SK-N-SH (cell line): ENCODE measurements at regions not wholly inside any gene's neighbourhood (a gene's known extent, or its start where the extent isn't known, plus 50 kb on each side); places are given as distances from the start of the nearest gene placed in this dataset.

Experiments used
- CTCF ChIA-PET: fragments of 300-600, 350-600 bp; formaldehyde crosslinking; extraction: SDS; loops from one replicate; lab custom pipeline; 2021; lab: Yijun Ruan, JAX
- POLR2A ChIA-PET: fragments of 350-600 bp; sonication (Branson Sonifier 250); formaldehyde crosslinking; extraction: SDS; loops from one replicate; lab custom pipeline; 2020; ENCODE audit warnings: antibody characterized with exemption, inconsistent platforms; lab: Yijun Ruan, JAX
- DNase-seq: peaks from one replicate; pipeline ENCODE4 v3.0.0; 2012
- H2AFZ ChIP-seq: fragments of 200-600 bp; sonication (generic); 2 replicates; pipeline ENCODE4 v1.8.1; 2016; ENCODE audit warnings: antibody characterized with exemption, mild to moderate bottlenecking, low read depth
- H3F3A ChIP-seq: fragments of 200-600 bp; sonication (generic); replicated peaks from 2 replicates; pipeline ENCODE3; 2016; ENCODE audit warnings: antibody characterized with exemption, mild to moderate bottlenecking; ENCODE audit not compliant: insufficient read depth
- H3K27ac ChIP-seq, 2 experiments: fragments of 200-500 bp in 1 of 2; fragments of 200-600 bp in 1 of 2; sonication (Bioruptor generic) in 1 of 2; sonication (generic), shearing (Covaris generic) in 1 of 2; 2 replicates each; pipeline versions ENCODE4 v1.5.1 to v1.6.1; 2014 to 2016; ENCODE audit warnings: low read depth in 2 of 2, inconsistent platforms in 1 of 2, low read length in 1 of 2, mild to moderate bottlenecking in 1 of 2, mixed read lengths in 1 of 2
- H3K27me3 ChIP-seq: fragments of 200-600 bp; sonication (generic), shearing (Covaris generic); 2 replicates; pipeline ENCODE4 v1.6.1; 2016; ENCODE audit warnings: mixed run types; ENCODE audit not compliant: insufficient read depth
- H3K36me3 ChIP-seq, 2 experiments: fragments of 200-500 bp in 1 of 2; fragments of 200-600 bp in 1 of 2; sonication (Bioruptor generic) in 1 of 2; sonication (generic) in 1 of 2; replicated peaks in 1 of 2; 2 replicates each; pipeline versions ENCODE3 to v1.5.1; 2014 to 2016; ENCODE audit warnings: low read length in 1 of 2, mild to moderate bottlenecking in 1 of 2; ENCODE audit not compliant: insufficient read depth in 2 of 2, control insufficient read depth in 1 of 2
- H3K4me1 ChIP-seq, 2 experiments: fragments of 200-500 bp in 1 of 2; fragments of 200-600 bp in 1 of 2; sonication (Bioruptor generic) in 1 of 2; sonication (generic), shearing (Covaris generic) in 1 of 2; 2 replicates each; pipeline versions ENCODE4 v1.5.1 to v1.6.1; 2014 to 2016; ENCODE audit warnings: low read depth in 1 of 2, low read length in 1 of 2, mixed run types in 1 of 2; ENCODE audit not compliant: insufficient read depth in 2 of 2, control insufficient read depth in 1 of 2
- H3K4me2 ChIP-seq: fragments of 200-600 bp; sonication (generic), shearing (Covaris generic); 2 replicates; pipeline ENCODE4 v1.6.1; 2017; ENCODE audit warnings: mixed run types
- H3K4me3 ChIP-seq, 2 experiments: fragments of 200-500 bp in 1 of 2; fragments of 200-600 bp in 1 of 2; sonication (Bioruptor generic) in 1 of 2; sonication (generic), shearing (Covaris generic) in 1 of 2; 2 replicates each; pipeline versions ENCODE4 v1.5.1 to v1.8.1; 2014 to 2016; ENCODE audit warnings: low read depth in 2 of 2, inconsistent platforms in 1 of 2, low read length in 1 of 2, mild to moderate bottlenecking in 1 of 2, mixed read lengths in 1 of 2, moderate library complexity in 1 of 2
- H3K79me2 ChIP-seq: fragments of 200-600 bp; sonication (generic); 2 replicates; pipeline ENCODE4 v1.8.1; 2017; ENCODE audit warnings: mild to moderate bottlenecking; ENCODE audit not compliant: insufficient read depth
- H3K9ac ChIP-seq: fragments of 200-600 bp; sonication (generic); 2 replicates; pipeline ENCODE4 v1.6.1; 2017; ENCODE audit warnings: mixed run types
- H3K9me2 ChIP-seq: fragments of 200-600 bp; sonication (generic); 2 replicates; pipeline ENCODE4 v1.6.1; 2017; ENCODE audit warnings: mixed run types
- H3K9me3 ChIP-seq: fragments of 200-600 bp; sonication (generic); 2 replicates; pipeline ENCODE4 v1.6.1; 2017; ENCODE audit warnings: mixed run types, mild to moderate bottlenecking, moderate library complexity
- H4K20me1 ChIP-seq: fragments of 200-600 bp; sonication (generic); 2 replicates; pipeline ENCODE4 v1.6.1; 2017; ENCODE audit warnings: mild to moderate bottlenecking, mixed run types; ENCODE audit not compliant: insufficient read depth
- EP300 ChIP-seq, 2 experiments: IDR thresholded peaks; 2 replicates each; pipeline versions ENCODE4 v1.4.0 to v1.6.1; 2012; ENCODE audit warnings: borderline replicate concordance in 1 of 2, low read depth in 1 of 2, low read length in 1 of 2
- FOSL2 ChIP-seq: IDR thresholded peaks from 2 replicates; pipeline ENCODE4 v1.4.0; 2012; ENCODE audit warnings: low read depth, mild to moderate bottlenecking, moderate library complexity, borderline replicate concordance
- JUND ChIP-seq: IDR thresholded peaks from 2 replicates; pipeline ENCODE4 v1.4.0; 2012
- MEF2A ChIP-seq: IDR thresholded peaks from 2 replicates; pipeline ENCODE4 v1.4.0; 2012; ENCODE audit warnings: low read depth, borderline replicate concordance
- NFIC ChIP-seq: IDR thresholded peaks from 2 replicates; pipeline ENCODE4 v1.4.0; 2012; ENCODE audit warnings: borderline replicate concordance
- NRF1 ChIP-seq: IDR thresholded peaks from 2 replicates; pipeline ENCODE4 v1.6.1; 2012; ENCODE audit warnings: low read depth, mild to moderate bottlenecking, low read length
- PBX3 ChIP-seq: IDR thresholded peaks from 2 replicates; pipeline ENCODE4; 2012
- POLR2AphosphoS5 ChIP-seq: IDR thresholded peaks from 2 replicates; pipeline ENCODE4 v1.6.1; 2012; ENCODE audit warnings: low read depth, low read length
- REST ChIP-seq: IDR thresholded peaks from 2 replicates; pipeline ENCODE4 v1.6.1; 2012; ENCODE audit warnings: mild to moderate bottlenecking, low read depth, low read length, moderate library complexity
- RXRA ChIP-seq: IDR thresholded peaks from 2 replicates; pipeline ENCODE4 v1.4.0; 2012; ENCODE audit warnings: low read depth, mild to moderate bottlenecking, borderline replicate concordance
- SMC3 ChIP-seq: IDR thresholded peaks from 2 replicates; pipeline ENCODE4 v1.6.1; 2012; ENCODE audit warnings: low read depth, low read length, improper control_type of control experiment
- TCF12 ChIP-seq: IDR thresholded peaks from 2 replicates; pipeline ENCODE4 v1.4.0; 2012
- TEAD4 ChIP-seq: IDR thresholded peaks from 2 replicates; pipeline ENCODE4 v1.4.0; 2012; ENCODE audit warnings: mild to moderate bottlenecking, borderline replicate concordance; ENCODE audit not compliant: insufficient read depth
- TF ChIP-seq, protein P1 (sequence below): IDR thresholded peaks from 2 replicates; pipeline ENCODE4 v1.4.0; 2012; ENCODE audit warnings: low read depth, borderline replicate concordance

- CTCF ChIA-PET: interaction anchor here (0.7 kb wide), 1 partner anchor 54 kb away, joined by 3 read pairs; no protein-coding TSS in a partner anchor
- Histone ChIP-seq H2AFZ (no peak overlapping the region), H3F3A (peaks cover 9% of the 10 kb centered on the region)
These were observed 72.8 kb upstream of the MC4R start for GRCh38 chr18:60445341-60445740.

More at GRCh38 chr18:60445341-60445740, 72.8 kb upstream of the MC4R start:
- no peaks in the 10 kb centered on the region for H3K36me3 ChIP-seq
- no peak for DNase-seq
- H3K27ac ChIP-seq: no peak overlapping the region
- H3K27me3 ChIP-seq: no peaks in the 10 kb centered on the region
- H3K9ac ChIP-seq: no peak overlapping the region
- TF ChIP-seq, protein P1, sequence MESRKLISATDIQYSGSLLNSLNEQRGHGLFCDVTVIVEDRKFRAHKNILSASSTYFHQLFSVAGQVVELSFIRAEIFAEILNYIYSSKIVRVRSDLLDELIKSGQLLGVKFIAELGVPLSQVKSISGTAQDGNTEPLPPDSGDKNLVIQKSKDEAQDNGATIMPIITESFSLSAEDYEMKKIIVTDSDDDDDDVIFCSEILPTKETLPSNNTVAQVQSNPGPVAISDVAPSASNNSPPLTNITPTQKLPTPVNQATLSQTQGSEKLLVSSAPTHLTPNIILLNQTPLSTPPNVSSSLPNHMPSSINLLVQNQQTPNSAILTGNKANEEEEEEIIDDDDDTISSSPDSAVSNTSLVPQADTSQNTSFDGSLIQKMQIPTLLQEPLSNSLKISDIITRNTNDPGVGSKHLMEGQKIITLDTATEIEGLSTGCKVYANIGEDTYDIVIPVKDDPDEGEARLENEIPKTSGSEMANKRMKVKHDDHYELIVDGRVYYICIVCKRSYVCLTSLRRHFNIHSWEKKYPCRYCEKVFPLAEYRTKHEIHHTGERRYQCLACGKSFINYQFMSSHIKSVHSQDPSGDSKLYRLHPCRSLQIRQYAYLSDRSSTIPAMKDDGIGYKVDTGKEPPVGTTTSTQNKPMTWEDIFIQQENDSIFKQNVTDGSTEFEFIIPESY: 0 out of 2 replicates have a peak, but pooled peaks have one; percentile 23
- no peak for TF ChIP-seq SMC3
- TF ChIP-seq NFIC: peak; percentile 49; the same call in 1 of the 2 replicates
- TF ChIP-seq TCF12: peak; percentile 68
- 0 out of 2 replicates have a peak, but pooled peaks have one; percentile 12 for TF ChIP-seq MEF2A
- peak; percentile 60; the same call in 1 of the 2 replicates for TF ChIP-seq FOSL2
- no peak for TF ChIP-seq POLR2AphosphoS5
- TF ChIP-seq REST: no peak
- TF ChIP-seq NRF1: no peak
- 0 out of 2 replicates have a peak, but pooled peaks have one; percentile 11 for TF ChIP-seq RXRA
- TF ChIP-seq TEAD4: peak; percentile 61; the same call in 1 of the 2 replicates
- peak in 1 of 2 experiments; percentile 59; a peak in 1 of 4 replicates for TF ChIP-seq EP300 (IDR thresholded peaks at IDR 0.05; ENCODE audit: borderline replicate concordance in 1 of 2, low read depth in 1 of 2, low read length in 1 of 2)
- TF ChIP-seq PBX3: peak; percentile 49
- peak; percentile 79 for TF ChIP-seq JUND
- H3K4me2 ChIP-seq: no peak overlapping the region
- H3K79me2 ChIP-seq: no peaks in the 10 kb centered on the region
- H3K9me3 ChIP-seq: no peaks in the 10 kb centered on the region
- no peaks in the 10 kb centered on the region; a peak in 1 of 4 replicates for H3K4me1 ChIP-seq
- H4K20me1 ChIP-seq: no peaks in the 10 kb centered on the region
- H3K9me2 ChIP-seq: no peaks in the 10 kb centered on the region
- no peak overlapping the region for H3K4me3 ChIP-seq
- POLR2A ChIA-PET: no interaction called here
